HG02623 (cell line): ENCODE measurements at regions not wholly inside any gene's neighbourhood (a gene's known extent, or its start where the extent isn't known, plus 50 kb on each side); places are given as distances from the start of the nearest gene placed in this dataset.

Source experiments
- ATAC-seq: cut with Tn5 transposase; IDR thresholded peaks from one replicate; pipeline ENCODE4 v1.9.1; 2021; ENCODE audit warnings: moderate library complexity; ENCODE audit not compliant: unreplicated experiment

DNA sequence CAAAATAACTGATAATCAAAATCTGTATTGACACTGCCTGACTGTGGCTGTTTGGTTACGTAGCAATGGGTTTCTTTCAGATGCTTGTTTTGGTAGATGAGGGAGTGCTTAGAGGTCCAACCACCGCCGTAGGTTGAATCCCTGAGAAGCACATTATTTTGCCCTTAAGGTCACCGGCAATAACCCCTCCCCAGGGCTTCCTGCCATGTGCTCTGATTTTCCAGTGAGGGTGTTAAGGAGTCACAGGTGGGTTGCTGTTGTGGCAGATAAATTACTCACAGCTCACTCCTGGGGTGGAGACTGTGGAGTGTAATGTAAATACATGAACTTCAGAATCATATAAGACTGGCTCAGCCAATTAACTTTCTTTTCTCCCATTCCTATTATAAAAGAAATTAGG, 81.5 kb upstream of the ZP4 start:
- no peak for ATAC-seq

DNA sequence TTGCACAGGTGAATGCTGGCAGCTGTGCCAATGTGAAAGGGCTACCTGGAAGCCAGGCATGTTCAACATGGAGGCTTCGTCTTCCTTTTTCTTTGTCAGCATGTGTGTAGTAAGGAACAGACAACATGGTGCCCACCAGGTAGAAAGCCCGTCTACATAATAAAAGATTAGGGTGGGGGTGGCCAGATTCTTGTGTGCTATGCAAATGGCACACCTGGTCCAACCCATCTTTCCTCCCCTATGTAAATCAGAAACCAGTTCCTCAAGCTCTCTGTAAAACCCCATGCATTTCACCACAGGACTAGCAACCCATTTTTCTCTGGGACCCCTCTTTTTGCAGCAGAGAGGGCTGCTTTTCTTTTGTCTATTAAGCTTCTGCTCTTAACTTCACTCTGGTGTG, 72.3 kb upstream of the ZP4 start:
- no peak for ATAC-seq

- ATAC-seq = no peak
Observed at GRCh38 chr1:237961754-237962153, 71.0 kb upstream of the ZP4 start.

GRCh38 chr1:237959838-237960237, 69.1 kb upstream of the ZP4 start:
- no peak for ATAC-seq

DNA sequence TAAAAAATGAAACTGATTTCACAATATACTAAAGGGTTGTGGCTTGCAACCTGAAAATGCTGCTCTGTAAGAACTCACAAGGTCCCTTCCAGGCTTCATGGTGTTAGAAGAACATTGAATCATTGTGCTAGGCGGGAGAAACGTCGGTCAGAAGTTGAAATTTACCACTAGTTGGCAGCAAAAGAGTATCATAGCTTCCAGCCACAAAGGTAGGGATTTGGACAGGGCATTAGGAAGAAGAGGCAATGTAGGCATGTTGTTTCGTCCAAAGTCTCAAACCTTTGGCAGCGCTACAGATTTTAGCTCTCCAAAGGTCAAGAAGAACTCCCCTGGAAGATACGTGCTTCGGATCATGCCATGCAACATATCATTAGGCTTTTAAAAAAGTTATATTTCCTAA, 62.5 kb upstream of the ZP4 start:
- no peak for ATAC-seq
